K562 (cell line): ENCODE measurements at regions not wholly inside any gene's neighbourhood (a gene's known extent, or its start where the extent isn't known, plus 50 kb on each side); places are given as distances from the start of the nearest gene placed in this dataset.

Experiments
- ATAC-seq: fragments of 200-7000 bp; cut with Tn5 transposase; 3 replicates; pipeline ENCODE4 v1.9.1; 2020; ENCODE audit warnings: moderate library complexity
- BruUV-seq: library from RNA; stranded (reverse); fragments of 400-500 nt; replicated peaks from 2 replicates; lab custom pipeline; 2021; lab: Mats Ljungman, UMichigan
- CTCF ChIA-PET: fragments of 300-600 bp; formaldehyde crosslinking; extraction: SDS; loops from one replicate; lab custom pipeline; 2021; ENCODE audit warnings: low intra/inter-chr PET ratio; lab: Yijun Ruan, JAX
- POLR2A ChIA-PET: fragments of 300-600, 350-650 bp; sonication (Branson Sonifier 250); formaldehyde crosslinking; extraction: SDS; loops from one replicate; lab custom pipeline; 2021; ENCODE audit warnings: antibody characterized with exemption, inconsistent platforms; lab: Yijun Ruan, JAX
- DNase-seq, 4 experiments: peaks; one replicate each; pipeline versions ENCODE4 v3.0.0 to v3.0.0-alpha.2; 2011 to 2018; ENCODE audit warnings: low spot score in 3 of 4, mixed read lengths in 3 of 4; ENCODE audit errors: extremely low read depth in 1 of 4
- FAIRE-seq: peaks from 2 replicates; lab custom pipeline; 2011; peaks lifted over from hg19 to GRCh38; lab: Jason Lieb, UNC
- H2AFZ ChIP-seq: 2 replicates; pipeline ENCODE4 v1.6.0; 2011; ENCODE audit warnings: low read depth, low read length, control low read depth, inconsistent platforms
- H3K27ac ChIP-seq: fragments of 200-600 bp; 3 replicates; pipeline ENCODE4 v1.8.0; 2011; ENCODE audit warnings: low read depth, mild to moderate bottlenecking, control low read depth, inconsistent platforms, low read length, moderate library complexity, mixed read lengths; ENCODE audit errors: extremely low read depth
- H3K27me3 ChIP-seq, 2 experiments: fragments of 300-600 bp in 1 of 2; 2 replicates in 1 of 2; 3 replicates in 1 of 2; pipeline versions ENCODE4 v1.6.0 to v1.8.0; 2011; ENCODE audit warnings: inconsistent platforms in 2 of 2, low read length in 2 of 2, mild to moderate bottlenecking in 1 of 2, mixed read lengths in 1 of 2, moderate library complexity in 1 of 2; ENCODE audit not compliant: control insufficient read depth in 2 of 2, insufficient read depth in 2 of 2
- H3K36me3 ChIP-seq: fragments of 300-600 bp; 3 replicates; pipeline ENCODE4 v1.8.0; 2011; ENCODE audit warnings: mild to moderate bottlenecking, low read length, inconsistent platforms; ENCODE audit not compliant: control insufficient read depth, insufficient read depth
- H3K4me1 ChIP-seq, 2 experiments: fragments of 200-600 bp in 1 of 2; replicated peaks in 1 of 2; 2 replicates in 1 of 2; 3 replicates in 1 of 2; pipeline versions ENCODE4 v1.5.1 to v1.8.0; 2011; ENCODE audit warnings: inconsistent platforms in 2 of 2, low read length in 2 of 2, mild to moderate bottlenecking in 1 of 2, mixed read lengths in 1 of 2, moderate library complexity in 1 of 2; ENCODE audit not compliant: control insufficient read depth in 2 of 2, insufficient read depth in 2 of 2
- H3K4me2 ChIP-seq: 2 replicates; pipeline ENCODE4 v1.6.1; 2011; ENCODE audit warnings: low read length, control low read depth, inconsistent platforms, mixed read lengths; ENCODE audit not compliant: insufficient read depth
- H3K4me3 ChIP-seq: fragments of 200-600 bp; sonication (generic), shearing (Covaris generic); 2 replicates; pipeline ENCODE4 v1.5.1; 2016; ENCODE audit warnings: control low read depth, inconsistent platforms
- H3K79me2 ChIP-seq: fragments of 200-600 bp; 3 replicates; pipeline ENCODE4 v1.8.0; 2011; ENCODE audit warnings: low read length, inconsistent platforms; ENCODE audit not compliant: control insufficient read depth, insufficient read depth
- H3K9ac ChIP-seq, 2 experiments: 2 replicates each; pipeline versions ENCODE4 v1.6.0 to v1.6.1; 2011; ENCODE audit warnings: low read depth in 2 of 2, low read length in 2 of 2, control low read depth in 1 of 2, inconsistent platforms in 1 of 2, mild to moderate bottlenecking in 1 of 2, mixed read lengths in 1 of 2; ENCODE audit not compliant: insufficient read depth in 1 of 2
- H3K9me1 ChIP-seq: one replicate; pipeline ENCODE4 v1.6.0; 2011; ENCODE audit warnings: inconsistent platforms, mild to moderate bottlenecking, low read length, moderate library complexity; ENCODE audit not compliant: control insufficient read depth, insufficient read depth
- H3K9me3 ChIP-seq: replicated peaks from 2 replicates; pipeline ENCODE4 v1.5.1; 2011; ENCODE audit warnings: low read depth, low read length, inconsistent platforms; ENCODE audit not compliant: control insufficient read depth, insufficient read depth
- H4K20me1 ChIP-seq: replicated peaks from 2 replicates; pipeline ENCODE4 v1.6.1; 2011; ENCODE audit warnings: low read length, inconsistent platforms, mixed read lengths; ENCODE audit not compliant: control insufficient read depth, insufficient read depth
- CSDE1 ChIP-seq, 2 experiments: fragments of 450-650 bp; IDR thresholded peaks; 2 replicates each; pipeline ENCODE4 v1.6.1; 2016; ENCODE audit warnings: mild to moderate bottlenecking in 1 of 2
- FOXK2 ChIP-seq, 2 experiments: fragments of 450-650 bp; IDR thresholded peaks in 1 of 2; conservative IDR thresholded peaks in 1 of 2; 2 replicates each; pipeline ENCODE4 v1.6.1; 2016; ENCODE audit warnings: low read depth in 2 of 2, mild to moderate bottlenecking in 1 of 2
- PCBP2 ChIP-seq: fragments of 200-400 bp; formaldehyde crosslinking; IDR thresholded peaks from 2 replicates; pipeline ENCODE4 v1.6.1; 2018; ENCODE audit warnings: low read length, low read depth, mild to moderate bottlenecking, moderate library complexity; ENCODE audit not compliant: poor library complexity, severe bottlenecking
- PPARD ChIP-seq: fragments of 250-450 bp; sonication (Bioruptor Pico); IDR thresholded peaks from 2 replicates; pipeline ENCODE4 v1.8.0; 2022; ENCODE audit warnings: inconsistent platforms, mild to moderate bottlenecking, moderate library complexity
- TEAD4 ChIP-seq, 2 experiments: sonication (generic) in 1 of 2; formaldehyde crosslinking in 1 of 2; IDR thresholded peaks; 2 replicates each; pipeline versions ENCODE4 v1.6.1 to v1.8.0; 2012 to 2022; ENCODE audit warnings: borderline replicate concordance in 1 of 2, inconsistent platforms in 1 of 2, low read length in 1 of 2, mild to moderate bottlenecking in 1 of 2, missing genetic modification reagents in 1 of 2
- TGIF2 ChIP-seq: sonication (generic); formaldehyde crosslinking; IDR thresholded peaks from 2 replicates; pipeline ENCODE4 v1.8.1; 2022; ENCODE audit warnings: mild to moderate bottlenecking, missing genetic modification reagents, moderate library complexity
- ZBTB1 ChIP-seq: sonication (generic); formaldehyde crosslinking; IDR thresholded peaks from 2 replicates; pipeline ENCODE4 v1.8.1; 2023; ENCODE audit warnings: missing genetic modification reagents, low read depth, mild to moderate bottlenecking, borderline replicate concordance
- ZNF408 ChIP-seq: fragments of 250-450 bp; sonication (Bioruptor Pico); IDR thresholded peaks from 2 replicates; pipeline ENCODE4 v1.4.0; 2020; ENCODE audit warnings: low read depth, mild to moderate bottlenecking, moderate library complexity
- ZNF707 ChIP-seq: fragments of 250-450 bp; sonication (Bioruptor Pico); conservative IDR thresholded peaks from 2 replicates; pipeline ENCODE4 v1.8.0; 2022; ENCODE audit warnings: inconsistent platforms, mild to moderate bottlenecking, moderate library complexity
- WGBS: fragments of 100-300 bp; shearing (Covaris generic); methylation state at CpG from one replicate; pipeline ENCODE4 v1.1.6; 2016; ENCODE audit warnings: low coverage, mixed read lengths; ENCODE audit not compliant: insufficient coverage; ENCODE audit errors: missing lambda C conversion rate; 5-methylcytosine and 5-hydroxymethylcytosine counted together
- in situ Hi-C: fragments of 300-500 bp; cut with MboI; formaldehyde crosslinking; loops from 4 replicates; pipeline ENCODE4 v1.15.0; 2018; ENCODE audit warnings: inconsistent platforms, mixed read lengths
- intact Hi-C: fragments of 100-400 bp; cut with micrococcal nuclease; formaldehyde crosslinking; loops from 2 replicates; pipeline ENCODE4 v1.14.2; 2022
- TF ChIP-seq, protein P1 (sequence below): fragments of 450-650 bp; formaldehyde crosslinking; IDR thresholded peaks from 2 replicates; pipeline ENCODE4 v1.4.0; 2020; ENCODE audit warnings: mild to moderate bottlenecking, mixed read lengths
- TF ChIP-seq, protein P2 (sequence below): IDR thresholded peaks from 3 replicates; pipeline ENCODE4 v1.6.1; 2011; ENCODE audit warnings: borderline replicate concordance, mild to moderate bottlenecking; ENCODE audit not compliant: insufficient read length, insufficient read depth

DNA sequence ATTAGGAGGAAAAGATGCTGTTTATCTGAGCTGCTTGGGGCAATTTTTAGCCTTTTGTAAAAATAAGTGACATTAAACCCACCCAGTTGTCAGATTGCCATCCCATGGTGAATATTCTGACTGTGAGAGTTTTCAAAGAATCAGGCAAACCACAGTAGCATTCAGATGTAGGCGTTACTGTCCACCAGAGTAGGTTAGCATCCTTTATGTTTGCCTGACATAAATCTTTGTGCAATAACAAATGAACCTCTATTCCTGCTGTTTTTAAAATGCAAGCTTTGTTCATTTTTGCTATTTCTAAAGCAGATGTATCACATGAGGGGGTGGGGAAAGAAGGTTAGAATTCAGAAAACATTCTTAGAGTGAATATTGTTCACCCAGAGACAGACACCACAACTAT, 427.8 kb downstream of the CDH9 start (continued):
- TF ChIP-seq ZBTB1 (CRISPR knock-in tag) (no peak), ZNF408 (CRISPR knock-in tag) (no peak), ZNF707 (CRISPR knock-in tag) (no peak), FOXK2 (conservative IDR thresholded peaks at IDR 0.05 in 1 of 2, IDR thresholded peaks at IDR 0.05 in 1 of 2; ENCODE audit: low read depth in 2 of 2) (no peak)
- TF ChIP-seq, protein P1, sequence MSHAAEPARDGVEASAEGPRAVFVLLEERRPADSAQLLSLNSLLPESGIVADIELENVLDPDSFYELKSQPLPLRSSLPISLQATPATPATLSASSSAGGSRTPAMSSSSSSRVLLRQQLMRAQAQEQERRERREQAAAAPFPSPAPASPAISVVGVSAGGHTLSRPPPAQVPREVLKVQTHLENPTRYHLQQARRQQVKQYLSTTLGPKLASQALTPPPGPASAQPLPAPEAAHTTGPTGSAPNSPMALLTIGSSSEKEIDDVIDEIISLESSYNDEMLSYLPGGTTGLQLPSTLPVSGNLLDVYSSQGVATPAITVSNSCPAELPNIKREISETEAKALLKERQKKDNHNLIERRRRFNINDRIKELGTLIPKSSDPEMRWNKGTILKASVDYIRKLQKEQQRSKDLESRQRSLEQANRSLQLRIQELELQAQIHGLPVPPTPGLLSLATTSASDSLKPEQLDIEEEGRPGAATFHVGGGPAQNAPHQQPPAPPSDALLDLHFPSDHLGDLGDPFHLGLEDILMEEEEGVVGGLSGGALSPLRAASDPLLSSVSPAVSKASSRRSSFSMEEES (CRISPR knock-in tag): no peak

DNA sequence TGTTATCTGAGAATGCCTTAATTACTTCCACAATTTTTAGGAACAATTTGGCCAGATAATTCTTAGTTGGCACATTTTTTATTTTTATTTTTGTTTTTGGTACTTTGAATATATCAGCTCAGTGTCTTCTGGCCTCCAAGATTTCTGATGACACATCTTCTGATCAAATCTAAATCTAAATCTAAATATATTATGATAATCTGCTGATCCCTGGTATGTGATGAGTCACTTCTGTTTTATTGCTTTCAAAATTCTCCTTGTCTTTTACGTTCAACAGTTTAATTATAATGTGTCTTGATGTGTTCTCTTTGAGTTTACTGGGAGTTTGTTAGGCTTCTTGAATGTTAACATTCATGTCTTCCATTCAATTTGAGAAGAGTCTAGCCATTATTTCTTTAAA, 436.8 kb downstream of the CDH9 start:
- DNase-seq (no peak), FAIRE-seq (no peak), ATAC-seq (no peak)
- H3K79me2 ChIP-seq: no peaks in the 10 kb centered on the region
- no peak overlapping the region for H3K4me3 ChIP-seq
- in situ Hi-C loops: no loop called here
- H3K27me3 ChIP-seq: no peaks in the 10 kb centered on the region
- H3K4me2 ChIP-seq: no peak overlapping the region
- intact Hi-C loops: no loop called here
- H3K27ac ChIP-seq: no peak overlapping the region
- no peaks in the 10 kb centered on the region for H3K4me1 ChIP-seq
- CTCF ChIA-PET: no interaction called here
- no peaks in the 10 kb centered on the region for H4K20me1 ChIP-seq
- BruUV-seq: no TSS peak
- 0% methylated on average over 1 of the region's 1 CpG for WGBS
- POLR2A ChIA-PET: no interaction called here
- H2AFZ ChIP-seq: no peak overlapping the region
- H3K36me3 ChIP-seq: no peaks in the 10 kb centered on the region
- no peaks in the 10 kb centered on the region for H3K9me3 ChIP-seq
- no peaks in the 10 kb centered on the region for H3K9me1 ChIP-seq
- TF ChIP-seq TEAD4 (IDR thresholded peaks at IDR 0.05; ENCODE audit: low read length): no peak
- TF ChIP-seq TEAD4 (CRISPR knock-in tag; IDR thresholded peaks at IDR 0.05; ENCODE audit: borderline replicate concordance): no peak
- TF ChIP-seq PPARD: no peak
- TF ChIP-seq TGIF2: no peak
- no peak for TF ChIP-seq PCBP2
- TF ChIP-seq, protein P2, sequence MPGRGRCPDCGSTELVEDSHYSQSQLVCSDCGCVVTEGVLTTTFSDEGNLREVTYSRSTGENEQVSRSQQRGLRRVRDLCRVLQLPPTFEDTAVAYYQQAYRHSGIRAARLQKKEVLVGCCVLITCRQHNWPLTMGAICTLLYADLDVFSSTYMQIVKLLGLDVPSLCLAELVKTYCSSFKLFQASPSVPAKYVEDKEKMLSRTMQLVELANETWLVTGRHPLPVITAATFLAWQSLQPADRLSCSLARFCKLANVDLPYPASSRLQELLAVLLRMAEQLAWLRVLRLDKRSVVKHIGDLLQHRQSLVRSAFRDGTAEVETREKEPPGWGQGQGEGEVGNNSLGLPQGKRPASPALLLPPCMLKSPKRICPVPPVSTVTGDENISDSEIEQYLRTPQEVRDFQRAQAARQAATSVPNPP: no peak
- TF ChIP-seq CSDE1 (IDR thresholded peaks at IDR 0.05): no peak
- no peak overlapping the region for H3K9ac ChIP-seq
